SHP77 treated with DMSO at 0.1 percent for 48 hours (cell line): ENCODE measurements at regions not wholly inside any gene's neighbourhood (a gene's known extent, or its start where the extent isn't known, plus 50 kb on each side); places are given as distances from the start of the nearest gene placed in this dataset.

Experiments
- DNase-seq: peaks from one replicate; lab custom pipeline; 2025; lab: John Stamatoyannopoulos, UW

DNA sequence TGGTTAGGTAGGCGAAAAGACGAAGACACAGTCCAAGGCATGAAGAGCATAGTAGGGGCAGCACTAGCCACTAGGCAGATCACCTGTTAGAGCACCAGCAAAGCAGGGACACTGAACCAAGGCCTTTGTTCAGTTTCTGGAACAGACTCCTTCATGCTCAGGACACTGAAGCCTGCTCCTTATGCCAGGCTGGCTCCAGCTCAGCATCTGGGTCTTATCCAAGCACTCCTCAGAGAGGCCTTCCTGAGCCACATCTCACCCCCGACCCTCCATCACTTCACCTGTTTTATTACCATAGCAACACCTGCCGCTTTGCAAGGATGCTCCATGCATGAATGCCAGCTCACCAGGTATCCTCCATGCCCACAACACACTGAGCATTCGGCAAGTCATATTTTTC is 206.3 kb upstream of the CHRNA7 start:
- no peak for DNase-seq

GRCh38 chr15:31828594-31828993 is 201.7 kb upstream of the CHRNA7 start:
- no peak for DNase-seq

GRCh38 chr15:31830591-31830990 is 199.7 kb upstream of the CHRNA7 start:
- no peak for DNase-seq

DNA sequence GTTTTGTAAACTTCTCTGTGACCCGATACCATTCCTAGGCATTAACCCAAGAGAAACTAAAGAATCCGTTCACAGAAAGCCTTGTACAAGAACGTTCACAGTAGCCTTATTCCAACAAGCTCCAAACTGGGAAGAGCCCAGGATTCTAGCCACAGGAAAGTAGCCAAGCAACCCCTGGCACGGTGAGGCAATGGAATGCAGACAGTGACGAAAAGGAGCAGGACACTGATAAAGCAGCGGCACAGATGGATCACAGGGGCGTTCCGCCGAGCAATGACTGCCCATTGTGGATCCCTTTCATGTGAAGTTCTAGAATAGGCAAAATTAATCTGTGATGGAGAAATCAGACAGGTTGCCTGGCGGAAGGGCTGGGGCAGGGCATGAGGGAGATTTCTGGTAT is 198.7 kb upstream of the CHRNA7 start:
- no peak for DNase-seq

- DNase-seq = no peak
Observed at GRCh38 chr15:31834654-31835053, 195.7 kb upstream of the CHRNA7 start.

GRCh38 chr15:31839388-31839787 is 190.9 kb upstream of the CHRNA7 start:
- DNase-seq = no peak

DNA sequence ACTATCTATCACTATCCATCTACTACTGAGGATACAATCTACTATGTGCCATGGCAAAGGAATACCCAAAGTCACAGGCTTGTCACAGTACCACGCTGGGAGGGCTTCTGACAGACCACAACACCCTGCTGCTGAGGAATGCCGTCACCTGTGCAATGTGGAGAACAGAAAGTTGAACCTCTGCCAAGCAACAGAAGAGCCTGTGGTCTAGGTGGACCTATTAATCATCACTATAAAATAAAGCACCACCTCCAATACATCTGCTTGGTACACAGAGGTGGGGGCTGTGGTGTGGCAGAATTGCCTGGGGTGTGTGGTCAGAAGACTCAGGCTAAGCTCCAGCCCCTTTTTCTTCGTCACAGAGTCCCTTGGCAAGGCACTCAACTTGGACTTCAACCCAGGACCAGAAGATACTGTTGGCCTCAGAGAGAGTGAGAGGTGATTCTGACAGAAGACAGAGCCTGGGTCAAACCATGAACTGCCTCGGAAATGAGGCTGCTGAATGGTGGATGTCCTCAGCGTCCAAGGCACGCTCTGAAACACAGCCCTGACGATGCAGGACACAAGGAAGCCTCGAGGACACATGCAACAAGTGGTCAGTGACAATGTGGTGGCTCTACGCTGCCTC is 189.4 kb upstream of the CHRNA7 start:
- no peak for DNase-seq

DNA sequence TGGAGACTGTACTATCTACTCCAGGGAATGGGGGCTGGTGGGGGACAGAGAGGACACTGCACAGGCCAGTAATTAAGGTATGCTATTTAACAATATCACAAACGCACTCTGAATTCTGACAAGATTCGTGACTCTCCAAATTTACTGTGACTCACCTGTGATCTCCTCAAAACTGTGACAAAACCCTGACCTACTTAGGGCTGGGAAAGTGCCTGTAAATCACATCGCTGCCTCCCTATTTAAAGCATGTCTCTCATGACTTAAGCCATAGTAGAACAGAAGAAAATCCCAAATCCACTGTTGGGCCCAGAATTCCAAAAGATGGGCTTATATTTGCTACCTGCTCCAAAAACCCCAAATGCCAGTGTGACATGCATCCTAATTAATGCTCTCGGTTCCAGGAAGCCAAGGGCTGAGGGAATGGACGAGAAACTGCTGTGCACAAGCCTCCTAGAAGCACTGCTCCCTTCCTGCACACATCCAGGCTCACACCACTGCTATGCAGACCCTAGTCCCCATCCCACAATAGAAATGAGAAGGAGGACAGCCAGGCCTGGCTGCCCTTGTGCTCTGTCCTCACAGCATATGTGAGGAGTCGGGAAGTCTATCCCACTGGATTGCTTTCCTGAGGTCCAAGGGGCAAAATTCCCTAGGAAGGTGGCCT is 187.7 kb upstream of the CHRNA7 start:
- DNase-seq = no peak

GRCh38 chr15:31843426-31844055 is 186.8 kb upstream of the CHRNA7 start:
- no peak for DNase-seq

GRCh38 chr15:31845791-31846190 is 184.5 kb upstream of the CHRNA7 start:
- no peak for DNase-seq

GRCh38 chr15:31847961-31848360 is 182.4 kb upstream of the CHRNA7 start:
- no peak for DNase-seq

DNA sequence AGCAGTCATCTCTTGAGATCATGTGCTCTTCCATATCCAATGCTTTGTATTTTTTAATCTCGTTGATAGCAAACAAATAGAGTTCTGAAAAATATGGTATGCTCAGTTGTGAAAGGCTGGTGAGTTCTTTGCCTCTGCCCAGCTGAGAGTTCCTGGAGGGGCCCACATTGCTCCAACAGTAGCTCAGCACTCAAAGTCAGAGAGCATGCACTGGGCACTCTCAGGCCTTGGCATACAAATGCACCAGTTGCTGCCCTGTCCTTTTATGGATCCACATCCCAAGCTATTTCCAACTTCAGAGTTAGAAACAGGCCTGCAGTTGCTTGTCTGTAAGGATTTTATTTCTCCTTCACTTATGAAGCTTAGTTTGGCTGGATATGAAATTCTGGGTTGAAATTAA is 181.7 kb upstream of the CHRNA7 start:
- no peak for DNase-seq

DNA sequence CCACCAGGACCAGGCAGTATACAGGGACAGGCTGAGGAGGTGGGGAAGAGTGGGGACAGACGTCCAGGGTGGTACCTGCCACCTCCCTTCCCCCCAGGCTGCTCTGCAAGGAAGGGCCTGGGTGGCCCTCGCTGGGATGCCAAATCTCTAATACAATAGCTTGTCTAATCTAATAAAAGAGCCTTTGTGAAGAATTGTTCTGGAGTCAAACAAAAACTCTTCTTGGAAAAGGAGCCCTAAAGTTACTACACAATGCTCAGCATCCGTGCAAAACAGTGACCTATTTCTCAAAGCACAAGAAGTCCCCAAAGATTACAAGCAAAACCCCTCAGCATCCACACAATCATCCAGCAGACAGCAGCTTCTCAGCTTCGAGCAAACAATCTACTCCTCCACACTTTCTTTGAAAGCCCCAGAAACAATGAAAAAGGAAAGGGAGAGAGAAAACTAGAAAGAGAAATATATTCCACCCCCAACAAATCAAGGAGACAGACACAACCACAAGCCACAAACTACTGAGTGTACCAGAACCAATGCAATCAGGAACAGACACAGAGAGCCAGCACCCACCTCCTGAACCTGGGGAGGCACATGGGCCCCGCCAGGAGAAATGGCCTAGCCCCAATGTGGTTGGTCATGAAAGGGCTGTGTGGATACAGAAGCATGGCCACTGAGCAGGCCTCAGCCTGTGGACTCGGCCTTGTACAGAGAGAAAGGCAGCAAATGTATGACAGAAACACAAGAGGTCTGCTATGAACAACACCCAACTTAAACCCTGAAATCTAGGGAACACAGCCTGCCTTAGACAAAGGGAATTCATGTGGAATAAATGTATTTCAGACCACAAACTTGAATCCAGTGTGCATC is 177.1 kb upstream of the CHRNA7 start:
- DNase-seq = no peak

- DNase-seq = no peak
Observed at GRCh38 chr15:31856581-31856980, 173.7 kb upstream of the CHRNA7 start.

DNA sequence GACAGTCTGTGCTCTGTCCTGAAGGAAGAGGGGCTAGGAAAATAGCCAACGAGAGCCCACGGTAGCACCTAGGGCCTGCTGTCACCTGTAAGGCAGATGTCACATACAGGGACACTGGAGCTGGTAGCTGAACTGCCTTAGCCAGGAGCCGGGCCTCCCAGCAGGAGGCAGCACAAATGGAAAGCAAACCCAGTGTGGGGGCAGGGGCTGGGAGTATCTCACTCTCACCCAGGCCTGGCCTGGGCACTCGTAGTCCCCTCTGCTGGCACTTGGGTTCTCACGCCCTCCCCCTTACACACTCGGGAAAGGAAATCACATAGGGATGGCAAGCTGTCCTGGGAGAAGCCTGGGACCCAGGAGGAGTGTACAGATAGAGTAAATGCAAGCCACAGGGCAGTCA is 173.1 kb upstream of the CHRNA7 start:
- no peak for DNase-seq

DNA sequence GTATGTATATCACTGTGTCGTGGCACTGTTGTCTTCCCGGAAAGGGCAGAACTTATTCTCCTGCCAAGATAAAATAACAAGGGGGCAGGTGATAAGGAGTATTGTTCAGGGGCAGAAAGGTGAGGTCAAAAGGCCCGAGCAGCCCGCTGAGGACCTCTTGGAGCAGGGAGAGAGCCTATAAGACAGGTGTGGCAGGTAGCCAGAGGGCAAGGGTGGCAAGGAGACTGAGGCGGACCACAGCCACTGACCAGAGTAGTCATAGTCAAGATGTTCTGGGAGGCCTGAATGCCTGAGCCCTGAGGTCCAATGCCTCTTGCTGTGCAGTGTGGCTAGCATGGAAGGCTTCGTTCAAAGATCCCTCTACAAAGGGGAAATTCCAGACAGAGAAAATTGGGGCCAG is 172.3 kb upstream of the CHRNA7 start:
- DNase-seq = no peak

DNA sequence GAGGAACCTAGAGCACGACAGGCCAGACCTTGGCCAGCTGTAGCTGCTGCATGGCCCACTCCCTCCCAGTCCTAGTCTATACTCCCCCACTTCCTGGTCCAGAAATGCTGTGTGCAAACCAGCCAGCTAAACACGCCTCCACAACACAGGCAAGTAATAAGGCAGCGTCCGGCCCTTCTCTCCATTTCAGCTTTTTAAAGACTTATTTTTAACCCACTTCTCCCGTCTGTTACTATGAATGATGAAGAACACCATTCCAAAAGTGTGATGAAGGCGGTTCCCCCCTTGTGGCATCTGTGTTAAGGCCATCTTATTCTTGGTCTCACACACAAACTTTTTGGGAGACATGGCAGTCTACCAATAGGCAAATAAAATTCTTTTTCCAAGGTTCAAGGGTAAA is 164.1 kb upstream of the CHRNA7 start:
- DNase-seq = no peak

DNA sequence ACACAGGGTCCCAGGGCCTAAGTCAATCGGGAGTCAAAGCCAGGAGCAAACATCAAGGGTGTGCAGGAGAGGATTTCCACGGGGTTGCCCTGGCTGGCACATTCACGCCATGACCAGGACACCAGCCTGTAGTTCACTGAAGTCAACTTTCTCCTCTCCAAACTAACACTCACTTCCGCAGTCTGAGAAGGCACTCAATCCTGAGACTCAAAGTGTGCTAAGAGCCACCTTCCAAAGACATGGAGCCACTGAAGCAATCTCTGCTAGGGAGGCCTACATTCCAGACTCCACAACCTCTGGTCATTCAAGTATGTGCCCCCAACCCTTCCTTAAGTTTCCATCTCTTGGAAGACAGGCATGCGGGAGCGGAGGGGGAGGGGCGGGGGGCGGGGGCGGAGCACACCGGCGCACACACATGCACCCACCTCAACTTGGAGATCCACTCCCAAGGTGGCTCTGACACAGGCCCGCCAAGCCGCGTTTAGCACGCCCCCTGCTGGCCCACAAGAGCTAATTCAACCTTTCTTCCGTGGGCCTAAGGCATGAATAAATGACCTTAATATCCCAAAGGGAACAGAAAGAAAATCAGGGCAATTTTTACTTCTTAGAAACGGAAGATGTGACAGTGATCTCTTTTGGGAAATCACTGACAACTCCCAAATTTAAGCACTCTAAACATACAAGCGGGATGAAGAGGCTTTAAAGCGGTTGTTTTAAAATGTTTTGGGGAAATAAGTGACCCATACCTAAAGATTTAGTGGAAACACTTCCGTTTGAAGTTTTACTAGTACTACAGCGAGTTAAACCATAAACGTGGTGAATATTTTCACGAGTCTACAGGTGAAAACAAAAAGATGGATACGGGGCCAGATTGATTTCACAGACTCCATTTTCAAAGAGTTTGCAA is 162.5 kb upstream of the CHRNA7 start:
- peak; percentile 52 for DNase-seq

DNA sequence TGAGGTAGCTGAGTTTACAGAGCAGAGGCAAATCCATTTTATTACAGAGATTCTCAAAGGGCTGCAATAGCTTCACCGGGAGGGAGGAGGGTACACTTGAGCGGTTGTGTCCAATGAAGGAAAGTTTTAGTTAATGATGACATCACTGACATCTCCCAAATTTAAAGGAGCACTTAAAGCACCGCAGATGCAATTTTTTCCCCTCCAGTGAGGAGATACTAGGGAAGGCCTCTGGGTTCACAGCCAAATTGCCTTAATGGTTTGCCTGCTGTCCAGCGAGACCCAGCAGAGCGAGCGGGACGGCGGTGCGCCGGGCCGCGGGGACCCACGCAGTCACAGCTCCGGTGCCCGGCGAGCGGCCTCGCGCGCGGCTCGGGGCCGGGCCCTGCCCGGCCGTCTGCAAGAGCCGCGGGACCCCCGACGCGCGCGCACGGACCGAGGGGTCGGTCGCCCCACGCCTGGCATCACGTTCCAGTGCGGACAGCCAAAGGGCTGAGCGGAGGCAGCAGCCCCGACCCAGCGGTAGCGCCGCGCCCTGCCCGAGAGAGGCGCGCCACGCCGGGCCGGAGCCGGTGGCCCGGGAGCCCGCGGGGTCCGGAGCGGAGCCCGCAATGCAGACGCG is 160.5 kb upstream of the CHRNA7 start:
- no peak for DNase-seq

GRCh38 chr15:31870328-31871165 is 159.8 kb upstream of the CHRNA7 start, which contains the start of gene OTUD7A:
Gene OTUD7A (minus strand): TSS chr15:31870673.
- DNase-seq = peak; percentile 45
